HG03066 (cell line): ENCODE measurements at regions not wholly inside any gene's neighbourhood (a gene's known extent, or its start where the extent isn't known, plus 50 kb on each side); places are given as distances from the start of the nearest gene placed in this dataset.

ENCODE experiments used
- ATAC-seq: cut with Tn5 transposase; IDR thresholded peaks from one replicate; pipeline ENCODE4 v1.9.1; 2021; ENCODE audit warnings: low read depth; ENCODE audit not compliant: unreplicated experiment

DNA sequence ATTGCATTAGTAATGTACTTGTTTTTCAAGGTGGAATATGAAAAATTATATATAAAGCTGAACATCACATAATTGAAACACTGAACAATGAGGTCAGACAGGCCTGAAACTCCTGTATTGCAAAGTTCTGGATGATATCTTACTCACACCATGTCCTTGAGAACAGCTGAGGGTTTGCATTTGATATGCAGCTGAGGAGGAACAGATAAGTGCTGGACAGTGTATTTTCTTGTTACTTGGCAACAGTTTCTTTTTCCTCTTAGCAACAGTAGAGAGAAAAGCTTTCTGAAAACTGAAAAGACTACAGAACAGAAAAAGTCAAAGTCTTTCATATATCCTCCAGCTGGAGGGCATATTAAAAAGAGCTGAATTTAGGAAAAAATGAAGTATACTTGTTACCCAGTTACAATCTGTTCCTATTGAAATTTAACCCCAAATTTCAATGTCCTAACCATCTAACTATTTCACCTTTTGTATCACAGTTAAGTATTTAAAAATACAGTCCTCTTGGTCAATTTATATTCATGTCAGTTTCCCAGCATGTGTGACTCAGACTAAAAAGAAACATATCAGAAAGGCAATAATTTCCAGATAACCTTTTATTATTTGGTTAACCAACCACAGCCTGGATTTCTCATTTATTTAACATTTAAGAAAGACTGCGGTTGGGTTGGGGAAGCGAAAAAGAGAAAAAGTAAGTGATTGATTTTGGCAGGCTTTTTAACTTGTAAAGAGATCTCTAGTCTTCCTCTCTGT is 733.0 kb upstream of the DPPA4 start:
- ATAC-seq, result peak; percentile 61

DNA sequence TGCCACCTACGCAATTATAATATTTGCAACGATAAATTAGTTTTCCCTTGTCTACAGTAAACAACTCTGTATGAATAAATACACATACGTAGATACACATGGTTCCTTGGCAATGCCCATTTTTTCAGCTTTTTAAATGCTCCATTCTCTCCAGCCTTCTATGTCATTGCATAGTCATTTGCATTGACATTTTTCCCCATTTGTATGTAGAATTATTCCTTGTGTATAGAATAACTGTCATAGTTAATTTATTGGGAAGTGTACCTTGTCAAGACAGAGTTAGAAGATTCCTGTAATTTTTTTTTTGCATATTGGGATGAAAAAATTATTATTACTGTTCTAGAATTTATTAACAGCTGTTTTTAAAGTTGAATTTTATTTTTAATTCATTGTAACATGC is 736.7 kb upstream of the DPPA4 start:
- no peak for ATAC-seq

DNA sequence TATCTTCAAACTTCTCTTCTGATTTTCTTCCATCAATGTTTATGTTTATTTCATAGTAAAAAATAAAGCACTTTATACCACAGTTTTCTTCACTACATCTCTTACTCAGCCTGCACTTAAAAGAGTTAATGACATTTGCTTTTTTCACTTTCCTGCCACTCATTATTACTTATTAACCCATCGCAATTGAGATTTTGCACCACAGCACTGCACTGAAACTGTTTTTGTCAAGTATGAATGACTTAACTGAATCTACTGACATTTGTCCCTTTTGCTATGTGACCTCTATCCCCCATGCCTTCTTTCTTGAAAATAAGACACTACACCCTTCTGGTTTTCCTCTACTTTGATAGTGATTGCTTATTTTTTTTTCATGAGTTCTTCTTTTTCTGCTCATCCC is 739.7 kb upstream of the DPPA4 start:
- peak; percentile 61 for ATAC-seq

DNA sequence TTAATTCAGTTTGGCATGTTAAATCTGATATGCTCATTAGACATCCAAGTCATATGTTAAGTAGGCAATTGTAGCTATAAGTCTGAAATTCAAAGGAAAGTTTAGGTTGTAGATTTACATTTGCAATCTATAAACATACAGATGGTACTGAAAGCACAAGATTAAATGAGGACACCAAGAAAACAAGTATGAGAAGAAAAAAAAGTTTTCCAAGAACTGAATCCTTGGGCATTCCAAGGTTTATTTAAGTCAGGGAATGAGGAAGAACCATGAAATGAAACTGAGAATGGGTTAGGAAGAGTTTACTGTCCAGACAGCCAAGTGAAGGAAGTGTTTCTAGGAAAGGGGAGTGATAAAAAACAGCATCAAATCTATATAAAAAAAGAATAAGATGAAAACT is 756.1 kb upstream of the DPPA4 start:
- ATAC-seq, result no peak

DNA sequence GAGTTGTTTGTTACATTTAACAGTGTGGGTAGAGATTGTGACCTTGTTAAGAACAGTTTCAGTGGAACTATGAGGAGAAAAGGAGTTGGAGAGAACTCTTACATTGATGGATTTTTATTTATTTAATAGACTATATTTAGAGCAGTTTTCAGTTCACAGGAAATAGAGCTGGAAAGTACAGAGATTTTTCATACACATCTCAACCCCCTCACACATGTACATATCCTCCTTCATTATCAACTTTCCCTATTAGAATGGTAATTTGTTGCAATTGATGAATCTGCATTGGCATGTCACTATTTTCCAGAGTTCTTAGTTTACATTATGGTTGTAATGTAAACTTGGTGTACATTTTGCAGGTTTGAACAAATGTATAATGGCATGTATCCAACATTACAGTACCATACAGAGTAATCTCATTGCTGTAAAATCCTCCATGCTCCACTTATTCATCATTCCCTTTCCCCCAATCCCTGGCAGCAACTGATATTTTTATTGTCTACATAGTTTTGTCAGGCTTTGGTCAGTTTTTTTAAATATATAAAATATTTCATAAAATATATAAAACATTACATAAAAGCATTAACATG is 756.6 kb upstream of the DPPA4 start:
- no peak for ATAC-seq

DNA sequence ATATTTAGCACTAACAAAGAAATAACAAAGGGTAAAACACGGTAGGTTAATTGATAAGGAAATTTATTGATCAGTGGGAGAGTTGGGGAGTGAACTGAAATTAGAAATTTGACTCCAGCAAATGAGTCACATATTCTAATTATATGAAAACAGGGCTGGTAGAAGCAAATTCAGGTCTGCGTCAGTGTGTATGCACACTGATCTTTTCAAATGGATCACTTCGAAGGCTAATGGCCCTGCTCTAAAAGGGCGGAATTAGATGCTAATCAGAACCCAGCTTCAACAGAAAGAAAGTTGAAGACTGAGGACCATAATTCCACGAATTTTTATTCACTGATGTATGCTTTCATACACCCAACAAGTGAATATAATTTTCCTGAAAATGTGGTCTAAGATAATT is 762.4 kb upstream of the DPPA4 start:
- ATAC-seq, result no peak

DNA sequence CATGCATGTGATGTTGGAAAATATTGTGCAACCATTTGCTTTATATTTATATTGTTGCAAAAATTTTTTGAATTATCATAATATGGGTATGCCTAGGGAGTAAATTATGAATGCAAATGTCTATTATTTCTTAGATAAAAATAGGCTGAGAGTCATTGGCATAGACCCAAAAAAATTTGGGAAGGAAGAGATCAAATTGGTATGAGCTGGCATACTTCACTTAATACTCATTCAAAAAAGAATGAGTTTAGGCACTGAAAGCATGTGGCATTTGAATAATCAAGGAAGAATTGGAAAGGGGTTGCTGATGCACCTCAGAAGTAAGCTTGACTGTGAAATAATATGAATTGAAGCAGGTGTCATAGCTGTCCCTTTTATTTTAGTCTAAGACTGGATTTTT is 764.0 kb upstream of the DPPA4 start:
- ATAC-seq, result no peak

DNA sequence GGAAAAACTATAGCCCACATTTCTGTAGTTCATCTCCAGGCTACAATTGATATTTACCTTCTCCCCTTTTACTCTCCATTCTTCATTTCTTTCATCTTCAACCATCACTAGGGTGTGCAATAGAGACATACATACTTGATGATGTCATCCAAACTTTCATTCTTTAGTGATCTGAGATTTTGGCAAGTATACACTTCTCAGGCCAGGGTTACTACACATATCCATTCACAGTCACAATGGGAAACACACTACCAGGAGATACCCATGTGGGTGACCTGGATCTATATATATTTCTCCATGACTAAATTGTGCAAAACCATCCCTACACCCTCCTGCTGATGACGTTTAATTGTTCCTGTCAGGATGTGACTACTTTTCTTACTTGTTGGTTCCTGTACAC is 769.5 kb upstream of the DPPA4 start:
- no peak for ATAC-seq

DNA sequence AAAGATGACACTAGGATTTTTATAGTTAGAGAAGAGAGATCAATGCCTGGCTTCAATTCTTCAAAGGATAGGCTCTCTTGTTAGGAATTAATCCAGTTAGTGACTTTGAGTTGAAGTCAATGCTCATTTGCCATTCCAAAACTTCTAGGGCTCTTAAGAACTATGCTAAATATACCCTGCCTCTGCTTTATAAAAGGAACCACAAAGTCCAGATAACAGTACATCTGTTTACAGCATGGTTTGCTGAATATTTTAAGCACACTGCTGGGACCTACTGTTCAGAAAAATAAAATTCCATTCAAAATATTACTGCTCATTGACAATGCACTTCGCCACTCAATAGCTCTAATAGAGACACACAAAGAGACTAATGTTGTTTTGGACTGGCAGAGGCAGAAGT is 786.6 kb upstream of the DPPA4 start:
- ATAC-seq, result no peak

DNA sequence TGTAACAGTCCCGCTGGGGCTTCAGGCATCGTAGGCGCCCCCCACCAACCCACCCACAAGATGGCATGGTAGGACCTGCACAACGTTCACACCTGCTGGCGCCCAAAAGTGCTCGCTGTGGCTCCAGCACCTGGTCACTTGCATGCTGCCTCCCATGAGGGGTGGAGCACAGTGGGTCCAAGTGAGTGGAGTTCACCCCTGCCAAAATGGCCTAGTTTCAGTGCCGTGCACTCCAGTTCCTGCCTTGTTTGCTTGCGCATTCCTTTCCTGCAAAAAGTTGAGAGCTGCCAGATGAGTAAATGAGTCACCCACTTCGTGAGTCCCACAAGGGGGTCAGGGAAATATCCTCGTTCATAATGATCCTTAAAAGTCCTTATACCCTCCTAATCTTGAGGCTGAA is 788.7 kb upstream of the DPPA4 start:
- no peak for ATAC-seq

DNA sequence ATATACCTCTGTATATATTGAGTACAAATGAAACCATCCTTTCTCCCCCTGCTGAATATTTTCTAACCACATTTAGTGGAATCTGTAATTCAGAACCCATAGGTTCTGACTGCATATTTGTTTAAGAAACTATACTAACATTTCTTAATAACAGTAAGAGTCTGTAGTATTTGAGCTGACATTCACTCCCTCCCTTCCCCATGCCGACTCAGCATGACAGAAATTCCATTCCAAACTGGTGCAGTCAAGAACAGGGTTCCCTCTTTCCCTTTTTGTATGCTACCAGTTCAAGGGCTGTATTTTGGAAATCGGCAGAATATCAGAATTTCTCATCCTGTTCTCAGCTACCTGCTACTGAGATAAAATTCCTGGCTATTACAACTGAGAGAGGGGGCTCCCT is 796.6 kb upstream of the DPPA4 start:
- no peak for ATAC-seq

DNA sequence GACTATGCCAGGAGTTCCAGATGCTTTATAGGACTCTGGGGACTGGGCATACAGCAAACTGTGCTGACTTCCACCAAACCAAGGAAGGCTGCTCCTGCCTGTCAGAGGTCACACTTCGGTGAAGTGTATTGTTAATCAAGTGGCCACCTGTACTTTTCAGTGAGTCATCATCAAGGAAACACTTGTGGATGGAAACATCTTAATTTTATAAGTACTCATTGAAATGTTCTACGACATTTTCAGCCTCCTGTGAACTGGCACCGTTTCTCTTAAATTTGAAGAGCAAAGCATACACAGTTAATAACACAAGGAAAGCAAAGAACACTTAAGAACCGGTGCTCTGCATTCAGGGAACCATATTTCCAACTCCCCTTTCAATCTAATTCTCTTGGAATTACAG is 801.7 kb upstream of the DPPA4 start:
- ATAC-seq, result no peak

DNA sequence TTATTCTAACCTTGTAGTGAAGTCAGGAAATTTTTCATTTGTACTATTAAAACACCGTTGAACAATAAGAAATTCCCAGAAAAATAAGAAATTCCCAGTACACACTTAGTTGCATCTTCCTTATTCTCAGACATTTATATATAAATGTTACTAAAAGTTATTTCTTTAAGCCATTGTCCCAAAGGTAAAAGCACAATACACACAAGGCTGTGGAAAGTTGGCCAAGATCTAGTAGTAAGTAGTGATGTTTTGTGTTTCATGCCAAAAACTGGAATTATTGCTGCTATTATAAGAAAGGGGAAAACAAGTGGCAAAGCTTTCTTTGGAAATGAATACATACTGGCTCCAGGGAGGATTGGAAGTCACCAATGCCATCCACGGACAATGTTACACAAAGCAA is 802.5 kb upstream of the DPPA4 start:
- ATAC-seq, result no peak

DNA sequence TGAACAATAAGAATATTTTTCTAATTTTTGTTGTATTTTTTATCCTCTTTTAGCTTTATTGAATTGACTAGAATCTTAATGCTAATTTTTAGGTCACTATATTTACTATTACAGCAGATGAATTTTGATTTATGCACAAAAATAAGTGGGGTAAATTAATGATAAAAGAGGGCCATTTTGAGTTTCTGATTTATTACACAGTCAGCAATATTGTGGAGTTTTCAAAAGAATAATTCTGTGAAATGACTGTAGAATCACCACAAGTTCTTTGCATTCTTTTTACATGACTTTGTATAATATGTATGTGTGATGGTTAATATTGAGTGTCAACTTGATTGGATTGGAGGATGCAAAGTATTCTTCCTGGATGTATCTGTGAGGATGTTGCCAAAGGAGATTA is 812.4 kb upstream of the DPPA4 start:
- ATAC-seq, result no peak

DNA sequence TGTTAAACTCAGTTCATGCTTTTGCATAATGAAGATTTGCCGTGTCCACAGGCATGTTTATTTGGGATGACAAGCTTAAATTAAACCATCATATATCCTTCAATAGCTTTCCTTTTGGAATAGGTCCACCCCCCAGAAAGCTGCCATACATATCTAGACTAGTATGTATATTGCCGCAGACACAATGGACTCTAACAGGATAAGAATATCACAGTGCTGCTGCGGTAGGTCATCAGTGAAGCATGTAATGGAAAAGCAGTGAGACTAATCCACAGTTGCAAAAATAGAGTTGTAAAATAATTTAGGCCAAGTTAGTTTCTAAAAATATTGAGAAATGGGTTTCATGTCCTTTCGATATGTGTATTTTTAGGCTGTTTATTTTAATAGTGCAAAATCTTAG is 819.9 kb upstream of the DPPA4 start:
- ATAC-seq, result no peak

DNA sequence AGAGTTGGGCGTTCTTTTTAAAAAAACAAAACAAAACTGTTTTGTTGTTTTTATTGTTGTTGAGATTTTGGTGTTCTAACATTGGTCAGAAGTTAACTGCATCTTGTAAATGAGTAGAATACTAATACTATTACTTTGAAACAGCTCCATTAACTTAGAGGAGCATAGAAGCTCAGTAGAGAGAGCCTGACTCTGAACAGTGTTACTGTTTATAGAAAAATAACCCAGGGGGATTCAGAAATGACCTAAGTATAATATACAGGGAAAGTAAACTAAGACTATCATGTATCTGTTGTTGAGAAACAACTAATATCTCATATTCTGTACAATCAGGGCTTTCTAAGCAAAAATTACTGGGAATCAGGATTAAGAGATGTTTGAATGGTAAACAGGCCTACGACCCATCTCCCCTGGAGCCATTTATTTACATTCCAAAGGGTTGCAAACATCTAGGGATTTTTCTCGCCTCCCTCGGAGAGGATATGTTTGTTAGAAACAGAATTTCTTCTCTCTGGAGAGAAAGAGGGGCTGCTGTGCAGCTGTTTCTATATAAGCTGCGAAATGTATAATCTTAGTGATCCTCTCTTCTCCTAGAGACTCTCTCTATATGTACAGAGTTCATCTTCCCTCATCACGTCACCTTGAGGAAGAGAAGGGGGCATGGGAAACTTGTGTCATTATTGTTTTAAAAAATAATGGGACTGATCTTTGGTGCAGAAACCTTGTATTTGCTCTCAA is 827.5 kb upstream of the DPPA4 start:
- ATAC-seq, result no peak

DNA sequence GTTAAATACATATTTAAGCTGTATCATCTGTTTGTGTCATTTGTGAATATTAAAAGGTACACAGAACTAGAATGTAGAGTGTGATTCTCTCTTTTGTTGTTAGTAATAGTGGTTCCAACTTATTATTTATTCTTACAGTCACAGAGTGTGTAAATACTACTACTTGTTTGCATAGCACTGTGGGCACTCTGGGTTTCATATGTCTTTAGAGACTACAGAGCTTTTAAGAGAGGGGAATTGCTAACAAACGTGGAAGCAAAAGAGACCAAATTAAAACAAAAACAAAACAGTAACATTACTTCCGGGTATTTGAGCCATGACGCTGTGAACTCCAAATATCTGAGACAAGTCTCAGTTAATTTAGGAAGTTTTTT is 828.0 kb upstream of the DPPA4 start:
- no peak for ATAC-seq

DNA sequence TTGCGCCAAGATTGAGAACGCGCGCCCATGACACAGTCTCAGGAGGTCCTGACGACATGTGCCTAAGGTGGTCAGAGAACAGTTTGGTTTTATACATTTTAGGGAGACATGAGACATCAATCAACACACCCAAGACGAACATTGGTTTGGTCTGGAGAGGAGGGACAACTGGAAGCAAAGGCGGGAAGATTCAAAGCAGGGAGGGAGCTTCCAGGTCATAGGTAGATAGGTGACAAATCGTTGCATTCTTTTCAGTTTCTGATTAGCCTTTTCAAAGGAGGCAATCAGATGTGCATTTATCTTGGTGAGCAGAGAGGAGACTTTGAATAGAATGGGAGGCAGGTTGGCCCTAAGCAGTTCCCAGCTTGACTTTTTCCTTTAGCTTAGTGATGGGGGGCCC is 828.4 kb upstream of the DPPA4 start:
- ATAC-seq, result no peak

DNA sequence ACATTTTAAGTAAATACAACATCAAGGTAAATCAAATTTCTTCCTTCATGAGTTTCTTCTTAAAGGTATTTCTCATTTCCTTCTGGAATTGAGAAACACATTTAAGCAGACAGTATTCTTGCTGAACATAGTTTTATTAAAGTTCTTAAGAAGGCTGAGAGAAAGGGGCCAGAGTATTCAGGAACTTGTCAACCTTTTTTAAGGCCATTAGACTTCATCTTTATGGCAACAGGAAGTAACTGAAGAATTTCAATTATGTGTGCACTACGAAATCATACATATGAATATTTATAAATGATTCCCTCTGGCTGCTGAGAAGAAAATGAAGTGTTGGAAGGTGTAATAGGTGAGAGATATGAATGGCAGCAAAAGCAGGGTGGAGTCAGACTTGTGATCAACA is 829.4 kb upstream of the DPPA4 start:
- no peak for ATAC-seq

DNA sequence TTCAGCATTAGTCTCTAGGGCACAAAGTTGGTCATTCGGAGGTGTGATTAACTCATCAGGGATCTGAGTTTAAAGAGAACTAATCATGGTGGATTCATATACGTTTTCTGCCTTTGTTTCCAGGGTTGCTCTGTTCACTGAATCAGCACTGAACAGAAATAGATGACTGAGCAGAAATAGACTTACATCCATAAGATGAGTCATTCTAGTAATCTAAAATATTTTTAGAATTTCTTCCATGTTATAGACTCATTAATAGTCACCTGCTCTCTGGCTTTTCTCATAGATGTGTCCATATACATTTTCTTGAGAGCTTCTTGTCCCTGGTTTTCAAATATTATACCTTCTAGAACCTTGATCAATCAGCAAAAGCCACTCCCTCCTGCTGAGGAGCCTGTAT is 837.6 kb upstream of the DPPA4 start:
- no peak for ATAC-seq

DNA sequence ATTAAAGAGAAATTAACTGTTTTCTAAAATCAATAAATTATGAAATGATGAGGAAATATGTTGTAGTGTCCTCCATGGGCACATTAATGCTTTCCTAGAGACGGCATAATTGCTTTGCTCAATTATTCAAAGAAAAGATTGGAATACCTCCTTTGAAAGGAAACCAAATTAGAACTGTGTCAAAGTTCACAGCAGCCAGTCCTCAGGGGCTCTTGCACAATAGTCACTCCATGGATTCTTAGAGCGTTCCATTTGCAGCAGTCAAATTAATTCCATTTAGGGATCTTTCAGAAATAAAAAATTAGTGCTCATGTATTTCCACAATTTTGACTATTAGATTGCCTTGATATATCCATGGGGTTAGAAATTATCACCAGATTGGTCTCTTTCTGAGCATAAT is 841.6 kb upstream of the DPPA4 start:
- no peak for ATAC-seq

DNA sequence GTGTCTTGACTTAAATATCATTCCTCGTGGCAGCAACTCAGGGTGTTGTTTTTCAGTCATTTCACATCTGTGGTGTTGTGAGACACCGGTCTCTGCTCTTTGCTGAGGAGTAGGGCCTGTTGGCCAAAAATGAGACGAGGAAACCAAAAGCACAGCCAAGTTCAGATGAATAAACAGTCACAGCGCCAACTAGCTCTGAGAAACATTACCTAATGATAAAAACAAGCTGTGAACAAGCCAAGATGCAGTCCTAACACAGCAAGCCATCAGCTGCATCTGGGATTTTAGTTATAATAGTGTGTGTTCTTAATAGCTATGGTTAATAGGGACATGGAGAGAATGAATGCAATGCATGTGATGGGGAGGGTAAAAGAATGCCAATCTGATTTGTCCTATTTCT is 843.4 kb upstream of the DPPA4 start:
- no peak for ATAC-seq
